Esophagus (tissue), 2 donors: ENCODE measurements at regions not wholly inside any gene's neighbourhood (a gene's known extent, or its start where the extent isn't known, plus 50 kb on each side); places are given as distances from the start of the nearest gene placed in this dataset.
A peak's percentile ranks its signal among the peaks of the same experiment; 100 is the strongest.

ENCODE experiments used
- H3K27ac ChIP-seq, 2 donors: one replicate each; pipeline ENCODE4 v1.5.1; 2013; ENCODE audit warnings: low read depth in 2 of 2, mild to moderate bottlenecking in 2 of 2, inconsistent platforms in 1 of 2, low read length in 1 of 2, moderate library complexity in 1 of 2
- H3K27me3 ChIP-seq, 2 donors: one replicate each; pipeline ENCODE4 v1.6.1; 2013; ENCODE audit warnings: low read length in 2 of 2, control low read depth in 1 of 2, mild to moderate bottlenecking in 1 of 2; ENCODE audit not compliant: insufficient read depth in 2 of 2, control insufficient read depth in 1 of 2
- H3K36me3 ChIP-seq, 2 donors: one replicate each; pipeline ENCODE4 v1.6.1; 2013; ENCODE audit warnings: low read length in 1 of 2; ENCODE audit not compliant: control insufficient read depth in 2 of 2, insufficient read depth in 2 of 2
- H3K4me1 ChIP-seq, 2 donors: one replicate each; pipeline ENCODE4 v1.6.1; 2013; ENCODE audit warnings: low read length in 1 of 2; ENCODE audit not compliant: control insufficient read depth in 2 of 2, insufficient read depth in 2 of 2
- H3K4me3 ChIP-seq, 2 donors: one replicate each; pipeline ENCODE4 v1.5.1; 2013; ENCODE audit warnings: low read length in 2 of 2, mild to moderate bottlenecking in 2 of 2, low read depth in 1 of 2, moderate library complexity in 1 of 2
- H3K9me3 ChIP-seq, 2 donors: one replicate each; pipeline ENCODE4 v1.6.1; 2013; ENCODE audit warnings: mild to moderate bottlenecking in 2 of 2, low read depth in 1 of 2, low read length in 1 of 2, moderate library complexity in 1 of 2; ENCODE audit not compliant: control insufficient read depth in 2 of 2, insufficient read depth in 1 of 2
- WGBS, 2 donors: extraction: QIAGEN DNeasy Blood & Tissue Kit; methylation state at CpG; one replicate each; pipeline ENCODE4 v1.1.7; 2013; 5-methylcytosine and 5-hydroxymethylcytosine counted together
- donor health status: healthy with polysubstance abuse.
- donor health status: Bipolar disorder and iron deficiency.

GRCh38 chrX:69285401-69285877 is 120.2 kb upstream of the PJA1 start:
- 20 to 43% methylated on average over 10 of the region's 10 CpGs for WGBS, 2 donors
- H3K9me3 ChIP-seq: no peaks in the 10 kb centered on the region
- no peak overlapping the region for H3K27ac ChIP-seq
- H3K36me3 ChIP-seq: no peaks in the 10 kb centered on the region
- peak overlapping the region; percentile 27 to 29 for H3K4me3 ChIP-seq
- H3K27me3 ChIP-seq: no peaks in the 10 kb centered on the region
- H3K4me1 ChIP-seq: no peaks in the 10 kb centered on the region

GRCh38 chrX:69284491-69284890 is 119.2 kb upstream of the PJA1 start:
- 81 to 83% methylated on average over 8 of the region's 8 CpGs for WGBS, 2 donors
- Histone ChIP-seq H3K9me3 (no peaks in the 10 kb centered on the region), H3K27me3 (no peaks in the 10 kb centered on the region), H3K4me3 (no peak overlapping the region), H3K4me1 (no peaks in the 10 kb centered on the region), H3K27ac (no peak overlapping the region), H3K36me3 (no peaks in the 10 kb centered on the region)

GRCh38 chrX:69282893-69283690 is 117.8 kb upstream of the PJA1 start:
- no peaks in the 10 kb centered on the region for H3K27me3 ChIP-seq
- no peak overlapping the region for H3K4me3 ChIP-seq
- H3K27ac ChIP-seq: no peak overlapping the region
- H3K36me3 ChIP-seq: no peaks in the 10 kb centered on the region
- no peaks in the 10 kb centered on the region for H3K4me1 ChIP-seq
- 72 to 79% methylated on average over 10 of the region's 10 CpGs for WGBS, 2 donors
- H3K9me3 ChIP-seq: no peaks in the 10 kb centered on the region

GRCh38 chrX:69280933-69281332 is 115.7 kb upstream of the PJA1 start:
- Histone ChIP-seq H3K27me3 (no peaks in the 10 kb centered on the region), H3K27ac (no peak overlapping the region)
- WGBS, 2 donors: 18 to 26% methylated on average over 4 of the region's 4 CpGs

GRCh38 chrX:69279234-69279633 is 114.0 kb upstream of the PJA1 start:
- H3K36me3 ChIP-seq: no peaks in the 10 kb centered on the region
- WGBS, 2 donors: 87 to 92% methylated on average over 3 of the region's 3 CpGs

More at GRCh38 chrX:69280933-69281332, 115.7 kb upstream of the PJA1 start:
- H3K4me1 ChIP-seq: peaks cover 0 to 3% of the 10 kb centered on the region in 2 donors
- no peaks in the 10 kb centered on the region for H3K9me3 ChIP-seq
- no peaks in the 10 kb centered on the region for H3K36me3 ChIP-seq
- no peak overlapping the region for H3K4me3 ChIP-seq

GRCh38 chrX:69278031-69278687 is 112.9 kb upstream of the PJA1 start:
- no peaks in the 10 kb centered on the region for H3K9me3 ChIP-seq
- H3K27me3 ChIP-seq: no peaks in the 10 kb centered on the region
- no peaks in the 10 kb centered on the region for H3K36me3 ChIP-seq
- H3K27ac ChIP-seq: no peak overlapping the region
- no peak overlapping the region for H3K4me3 ChIP-seq
- peaks cover 0 to 3% of the 10 kb centered on the region in 2 donors for H3K4me1 ChIP-seq
- WGBS, 2 donors: 55 to 60% methylated on average over 16 of the region's 16 CpGs

More at GRCh38 chrX:69279234-69279633, 114.0 kb upstream of the PJA1 start:
- no peak overlapping the region for H3K27ac ChIP-seq
- no peaks in the 10 kb centered on the region for H3K9me3 ChIP-seq
- peaks cover 0 to 3% of the 10 kb centered on the region in 2 donors for H3K4me1 ChIP-seq
- no peaks in the 10 kb centered on the region for H3K27me3 ChIP-seq
- no peak overlapping the region for H3K4me3 ChIP-seq

- Histone ChIP-seq H3K27me3 (no peaks in the 10 kb centered on the region), H3K9me3 (no peaks in the 10 kb centered on the region), H3K36me3 (no peaks in the 10 kb centered on the region), H3K27ac (no peak overlapping the region), H3K4me1 (peaks cover 0 to 3% of the 10 kb centered on the region in 2 donors), H3K4me3 (no peak overlapping the region)
- 83 to 86% methylated on average over 9 of the region's 9 CpGs for WGBS, 2 donors
These were observed 112.2 kb upstream of the PJA1 start for GRCh38 chrX:69277369-69277990.

GRCh38 chrX:69268611-69269010 is 103.4 kb upstream of the PJA1 start:
- Histone ChIP-seq H3K36me3 (no peaks in the 10 kb centered on the region), H3K9me3 (no peaks in the 10 kb centered on the region), H3K4me1 (no peaks in the 10 kb centered on the region), H3K27me3 (peaks cover 0 to 5% of the 10 kb centered on the region in 2 donors), H3K4me3 (no peak overlapping the region), H3K27ac (no peak overlapping the region)
- 36 to 50% methylated on average over 1 of the region's 1 CpG for WGBS, 2 donors

- H3K36me3 ChIP-seq: no peaks in the 10 kb centered on the region
- H3K27me3 ChIP-seq: peaks cover 0 to 5% of the 10 kb centered on the region in 2 donors
- WGBS, 2 donors: 52 to 67% methylated on average over 13 of the region's 13 CpGs
- H3K27ac ChIP-seq: no peak overlapping the region
- H3K4me3 ChIP-seq: no peak overlapping the region
- H3K4me1 ChIP-seq: no peaks in the 10 kb centered on the region
- no peaks in the 10 kb centered on the region for H3K9me3 ChIP-seq
These were observed 98.9 kb upstream of the PJA1 start for GRCh38 chrX:69264158-69264581.
